Neuronal stem cell (in vitro differentiated cells): ENCODE measurements at regions not wholly inside any gene's neighbourhood (a gene's known extent, or its start where the extent isn't known, plus 50 kb on each side); places are given as distances from the start of the nearest gene placed in this dataset.

Experiments
- DNase-seq: peaks from one replicate; pipeline ENCODE4 v3.0.0-alpha.2; 2013; ENCODE audit warnings: low spot score
- H2AFZ ChIP-seq: one replicate; pipeline ENCODE4 v1.6.1; 2013; ENCODE audit warnings: mild to moderate bottlenecking, low read length, inconsistent platforms
- H2AK5ac ChIP-seq: 2 replicates; pipeline ENCODE4 v1.6.1; 2013; ENCODE audit warnings: low read depth, mild to moderate bottlenecking, inconsistent platforms, low read length, moderate library complexity, mixed read lengths
- H2BK120ac ChIP-seq: 2 replicates; pipeline ENCODE4 v1.6.1; 2013; ENCODE audit warnings: low read depth, mild to moderate bottlenecking, inconsistent platforms, low read length, moderate library complexity, mixed read lengths
- H2BK12ac ChIP-seq: one replicate; pipeline ENCODE4 v1.6.1; 2013; ENCODE audit warnings: low read length, inconsistent platforms
- H2BK15ac ChIP-seq: 2 replicates; pipeline ENCODE4 v1.6.1; 2013; ENCODE audit warnings: mild to moderate bottlenecking, low read length, inconsistent platforms, mixed read lengths
- H2BK5ac ChIP-seq: one replicate; pipeline ENCODE4 v1.6.1; 2013; ENCODE audit warnings: inconsistent platforms, mild to moderate bottlenecking, low read length, moderate library complexity
- H3K14ac ChIP-seq: one replicate; pipeline ENCODE4 v1.6.1; 2013; ENCODE audit warnings: low read length, inconsistent platforms
- H3K18ac ChIP-seq: 2 replicates; pipeline ENCODE4 v1.6.1; 2013; ENCODE audit warnings: low read length, inconsistent platforms
- H3K23ac ChIP-seq: 2 replicates; pipeline ENCODE4 v1.6.1; 2013; ENCODE audit warnings: low read depth, mild to moderate bottlenecking, mixed read lengths, low read length, inconsistent platforms; ENCODE audit not compliant: poor library complexity
- H3K27ac ChIP-seq: replicated peaks from 3 replicates; pipeline ENCODE4 v1.5.1; 2013; ENCODE audit warnings: low read length, inconsistent platforms
- H3K27me3 ChIP-seq, 3 experiments: 2 replicates each; pipeline ENCODE4 v1.6.1; 2013; ENCODE audit warnings: low read length in 3 of 3, mild to moderate bottlenecking in 2 of 3, inconsistent platforms in 1 of 3, low read depth in 1 of 3, mixed read lengths in 1 of 3, moderate library complexity in 1 of 3; ENCODE audit not compliant: control insufficient read depth in 3 of 3, insufficient read depth in 3 of 3
- H3K36me3 ChIP-seq, 2 donors: replicated peaks in 1 of 2; 2 replicates each; pipeline ENCODE4 v1.6.1; 2013; ENCODE audit warnings: low read length in 2 of 2; ENCODE audit not compliant: control insufficient read depth in 2 of 2, insufficient read depth in 2 of 2
- H3K4ac ChIP-seq: 2 replicates; pipeline ENCODE4 v1.6.1; 2013; ENCODE audit warnings: inconsistent platforms, mild to moderate bottlenecking, low read length, moderate library complexity
- H3K4me1 ChIP-seq, 2 donors: 1 replicate in 1 of 2; 2 replicates in 1 of 2; pipeline ENCODE4 v1.6.1; 2013; ENCODE audit warnings: low read length in 2 of 2, low read depth in 1 of 2; ENCODE audit not compliant: control insufficient read depth in 2 of 2, insufficient read depth in 1 of 2
- H3K4me2 ChIP-seq: one replicate; pipeline ENCODE4 v1.6.1; 2013; ENCODE audit warnings: mild to moderate bottlenecking, low read length, inconsistent platforms; ENCODE audit not compliant: insufficient read depth, poor library complexity, severe bottlenecking
- H3K4me3 ChIP-seq, 2 donors: 2 replicates each; pipeline ENCODE4 v1.5.1; 2013; ENCODE audit warnings: low read length in 2 of 2, mild to moderate bottlenecking in 2 of 2, inconsistent platforms in 1 of 2, moderate library complexity in 1 of 2
- H3K79me1 ChIP-seq: one replicate; pipeline ENCODE4 v1.6.1; 2013; ENCODE audit warnings: low read depth, mild to moderate bottlenecking, inconsistent platforms, low read length, moderate library complexity
- H3K9ac ChIP-seq: one replicate; pipeline ENCODE4 v1.6.1; 2013; ENCODE audit warnings: mild to moderate bottlenecking, low read depth, low read length, inconsistent platforms; ENCODE audit not compliant: poor library complexity
- H3K9me3 ChIP-seq, 2 donors: replicated peaks in 1 of 2; 2 replicates each; pipeline versions ENCODE3 to v1.6.1; 2013; ENCODE audit warnings: low read length in 2 of 2, mild to moderate bottlenecking in 2 of 2, inconsistent platforms in 1 of 2, low read depth in 1 of 2, mixed read lengths in 1 of 2, moderate library complexity in 1 of 2; ENCODE audit not compliant: control insufficient read depth in 2 of 2, insufficient read depth in 1 of 2
- H4K8ac ChIP-seq: one replicate; pipeline ENCODE4 v1.6.1; 2013; ENCODE audit warnings: low read depth, mild to moderate bottlenecking, inconsistent platforms, low read length, moderate library complexity
- H4K91ac ChIP-seq: one replicate; pipeline ENCODE4 v1.6.1; 2013; ENCODE audit warnings: low read length, low read depth, mild to moderate bottlenecking, inconsistent platforms; ENCODE audit not compliant: poor library complexity
- WGBS, 2 donors: extraction: QIAGEN DNeasy Blood & Tissue Kit; methylation state at CpG; one replicate each; pipeline ENCODE4 v1.1.7; 2013; ENCODE audit warnings: missing lambda C conversion rate in 2 of 2, mixed read lengths in 1 of 2; ENCODE audit not compliant: insufficient read length in 2 of 2, insufficient replicate concordance in 1 of 2; ENCODE audit errors: extremely low coverage in 2 of 2; 5-methylcytosine and 5-hydroxymethylcytosine counted together

DNA sequence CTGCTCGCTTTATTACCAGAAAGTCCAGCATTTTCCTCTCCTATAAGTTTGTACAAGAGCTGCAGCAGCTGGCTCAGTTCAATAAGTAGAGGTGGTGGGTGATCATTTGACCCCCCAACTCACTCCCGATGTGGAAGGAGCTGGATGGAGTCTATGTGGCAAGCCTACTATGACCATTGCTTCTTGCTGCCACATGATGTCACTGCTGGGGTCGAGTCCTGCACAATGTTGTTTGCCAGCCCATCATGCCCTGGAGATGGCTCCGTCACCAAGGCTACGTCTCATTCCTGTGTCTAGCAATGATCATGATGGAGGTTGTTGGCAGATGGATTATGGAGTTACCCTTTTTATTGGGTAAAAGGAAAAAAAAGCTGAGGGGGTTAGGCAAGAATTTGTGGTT lies 266.3 kb downstream of the PSAT1 start:
- no peak overlapping the region for H2BK5ac ChIP-seq
- no peak overlapping the region for H2AFZ ChIP-seq
- no peak overlapping the region for H3K14ac ChIP-seq
- no peak overlapping the region for H3K18ac ChIP-seq
- no peak overlapping the region for H2BK15ac ChIP-seq
- H3K23ac ChIP-seq: no peak overlapping the region
- peaks cover 0 to 6% of the 10 kb centered on the region in 2 donors for H3K4me1 ChIP-seq
- no peak overlapping the region for H2BK12ac ChIP-seq
- H4K91ac ChIP-seq: peak overlapping the region; percentile 18
- WGBS, 2 donors: no CpG with 5 or more reads among the region's 5 CpGs
- H2AK5ac ChIP-seq: no peak overlapping the region
- no peaks in the 10 kb centered on the region for H3K79me1 ChIP-seq
- no peaks in the 10 kb centered on the region for H3K9me3 ChIP-seq
- H3K27ac ChIP-seq: no peak overlapping the region
- H2BK120ac ChIP-seq: no peak overlapping the region
- no peak overlapping the region for H3K4ac ChIP-seq
- no peak for DNase-seq
- no peak overlapping the region for H4K8ac ChIP-seq
- H3K4me3 ChIP-seq: no peak overlapping the region
- no peaks in the 10 kb centered on the region for H3K27me3 ChIP-seq
- no peak overlapping the region for H3K9ac ChIP-seq
- no peak overlapping the region for H3K4me2 ChIP-seq
- H3K36me3 ChIP-seq: peaks cover 0 to 1% of the 10 kb centered on the region in 2 donors

DNA sequence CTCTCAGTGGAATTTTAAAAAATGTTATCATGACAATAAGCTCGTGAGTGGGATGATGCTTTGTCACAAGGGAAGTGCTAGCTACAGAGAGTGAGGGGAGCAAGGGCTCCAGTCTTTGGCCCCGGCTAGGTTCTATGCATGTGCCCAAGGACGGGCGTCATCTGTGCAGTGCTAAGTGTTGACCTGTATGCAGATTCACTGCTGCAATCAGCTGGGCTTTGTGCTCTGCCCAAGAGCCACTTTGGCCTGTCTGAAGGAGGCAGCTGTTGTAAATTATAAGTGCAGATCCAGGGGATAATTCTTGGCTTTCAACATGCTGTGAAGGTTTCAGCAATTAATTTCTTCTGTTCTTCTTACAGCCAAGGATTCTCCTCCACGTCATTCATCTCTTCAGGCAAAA lies 268.6 kb downstream of the PSAT1 start:
- WGBS, 2 donors: no CpG with 5 or more reads among the region's 5 CpGs
- no peaks in the 10 kb centered on the region for H3K36me3 ChIP-seq
- DNase-seq: no peak

DNA sequence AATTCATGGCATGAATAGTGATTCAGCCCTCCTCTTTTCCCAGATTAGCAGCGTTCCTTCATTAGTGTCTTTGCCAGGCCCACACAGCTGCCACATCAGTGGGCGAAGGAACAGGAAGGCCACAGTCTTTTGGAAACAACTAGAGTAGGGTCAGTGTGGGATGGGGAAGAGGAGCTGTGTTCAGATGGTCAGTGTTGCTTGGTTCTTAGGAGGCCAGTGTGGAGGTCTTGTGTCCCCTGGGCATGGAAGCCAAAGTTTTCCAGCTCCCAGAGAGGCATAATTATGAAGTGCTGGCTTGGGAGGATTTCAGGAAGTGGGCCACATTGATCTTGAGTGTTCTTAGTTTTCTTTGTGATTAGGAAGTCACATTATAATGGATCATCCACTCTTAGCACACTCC lies 269.6 kb downstream of the PSAT1 start:
- no peak overlapping the region for H2BK5ac ChIP-seq
- no peaks in the 10 kb centered on the region for H3K79me1 ChIP-seq
- no peak overlapping the region for H3K14ac ChIP-seq
- no peak overlapping the region for H3K9ac ChIP-seq
- H2AFZ ChIP-seq: no peak overlapping the region
- H3K4me2 ChIP-seq: no peak overlapping the region
- no peak overlapping the region for H2AK5ac ChIP-seq
- no peak overlapping the region for H2BK15ac ChIP-seq
- peak overlapping the region; percentile 20 for H3K18ac ChIP-seq
- H3K4me1 ChIP-seq: peaks cover 0 to 6% of the 10 kb centered on the region in 2 donors
- DNase-seq: no peak
- no peak overlapping the region for H3K27ac ChIP-seq
- H3K23ac ChIP-seq: no peak overlapping the region
- H3K4ac ChIP-seq: no peak overlapping the region
- H3K4me3 ChIP-seq: no peak overlapping the region
- H4K8ac ChIP-seq: no peak overlapping the region
- no peak overlapping the region for H2BK120ac ChIP-seq
- no peak overlapping the region for H4K91ac ChIP-seq
- H3K9me3 ChIP-seq: no peaks in the 10 kb centered on the region
- H2BK12ac ChIP-seq: no peak overlapping the region
- WGBS, 2 donors: no CpG with 5 or more reads among the region's 2 CpGs
- H3K36me3 ChIP-seq: no peaks in the 10 kb centered on the region
- H3K27me3 ChIP-seq: no peaks in the 10 kb centered on the region

More for the DNA sequence above, 268.6 kb downstream of the PSAT1 start:
- Histone ChIP-seq H3K27ac (no peak overlapping the region), H4K8ac (no peak overlapping the region), H2AK5ac (no peak overlapping the region), H3K23ac (no peak overlapping the region), H3K9ac (no peak overlapping the region), H3K18ac (no peak overlapping the region), H3K27me3 (no peaks in the 10 kb centered on the region), H2BK12ac (no peak overlapping the region), H2BK120ac (no peak overlapping the region), H3K14ac (no peak overlapping the region), H4K91ac (no peak overlapping the region), H3K4ac (no peak overlapping the region), H3K4me3 (no peak overlapping the region), H2BK15ac (no peak overlapping the region), H2BK5ac (no peak overlapping the region), H3K4me1 (peaks cover 0 to 6% of the 10 kb centered on the region in 2 donors), H3K79me1 (no peaks in the 10 kb centered on the region), H3K4me2 (no peak overlapping the region), H2AFZ (no peak overlapping the region), H3K9me3 (no peaks in the 10 kb centered on the region)

DNA sequence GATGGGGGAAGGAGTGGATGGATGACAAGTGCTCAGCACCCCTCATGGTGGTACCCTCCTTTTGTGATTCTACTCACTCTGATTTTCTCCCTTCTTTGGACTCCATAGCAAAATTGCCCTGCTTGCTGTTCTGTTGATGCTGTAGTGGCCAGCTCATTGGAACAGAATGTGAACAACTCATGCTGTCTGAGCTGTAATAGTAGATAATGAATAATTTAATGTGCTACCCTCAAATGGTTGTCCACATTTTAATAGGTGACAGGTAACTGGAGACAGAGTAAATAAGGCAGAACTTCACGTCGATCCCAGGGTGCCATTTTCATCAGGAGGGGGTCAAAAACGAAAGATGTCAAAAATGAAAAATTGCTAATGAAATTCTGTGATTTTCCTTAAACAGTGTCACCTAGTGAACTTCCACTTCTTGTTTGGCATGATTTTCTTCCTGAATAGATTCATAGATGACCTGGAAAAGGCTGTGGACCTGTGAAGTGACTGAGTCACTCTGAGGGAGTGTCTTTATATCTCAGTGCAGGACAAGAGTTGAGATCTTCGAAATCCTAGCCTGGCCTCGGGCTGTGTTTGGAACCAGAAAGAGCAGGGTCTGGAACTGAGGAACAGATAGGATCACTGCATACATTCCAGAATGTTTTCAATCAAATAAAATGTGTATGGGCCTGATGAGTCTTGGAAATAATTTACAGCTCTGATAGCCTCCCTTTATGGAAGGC lies 270.2 kb downstream of the PSAT1 start:
- Histone ChIP-seq H3K9ac (no peak overlapping the region), H3K9me3 (no peaks in the 10 kb centered on the region), H4K91ac (no peak overlapping the region), H4K8ac (no peak overlapping the region), H3K27me3 (no peaks in the 10 kb centered on the region), H2BK15ac (no peak overlapping the region), H2AK5ac (no peak overlapping the region), H2BK5ac (no peak overlapping the region), H2BK12ac (no peak overlapping the region), H3K27ac (no peak overlapping the region), H2BK120ac (no peak overlapping the region), H3K4me3 (no peak overlapping the region), H2AFZ (no peak overlapping the region), H3K18ac (no peak overlapping the region), H3K4me2 (no peak overlapping the region), H3K23ac (no peak overlapping the region), H3K79me1 (no peaks in the 10 kb centered on the region), H3K14ac (no peak overlapping the region), H3K36me3 (no peaks in the 10 kb centered on the region), H3K4me1 (peaks cover 0 to 6% of the 10 kb centered on the region in 2 donors), H3K4ac (no peak overlapping the region)
- no CpG with 5 or more reads among the region's 5 CpGs for WGBS, 2 donors
- DNase-seq: no peak
